Naive B cell (primary cell): ENCODE measurements at regions not wholly inside any gene's neighbourhood (a gene's known extent, or its start where the extent isn't known, plus 50 kb on each side); places are given as distances from the start of the nearest gene placed in this dataset.
"Not testable (repeated sequence)": the region's sequence is repeated elsewhere in the genome, so short reads cannot be mapped to it uniquely, and the experiment has no call there.

Experiments
- ATAC-seq, 2 donors: fragments of 150-1000 bp; cut with Tn5 transposase; 2 replicates each; pipeline ENCODE4 v1.10.0; 2021; ENCODE audit warnings: low read depth in 2 of 2, mild to moderate bottlenecking in 2 of 2, moderate library complexity in 2 of 2
- DNase-seq: peaks from one replicate; pipeline ENCODE4 v3.0.0; 2022
- H3K27ac Mint-ChIP-seq, 6 donors: one replicate each; pipeline ENCODE4 v1.8.0; 2020 to 2022; ENCODE audit warnings: mild to moderate bottlenecking in 6 of 6, mixed read lengths in 6 of 6, moderate library complexity in 5 of 6, inconsistent platforms in 2 of 6
- H3K27me3 Mint-ChIP-seq, 3 donors: one replicate each; pipeline ENCODE4 v1.8.0; 2021 to 2022; ENCODE audit warnings: mixed read lengths in 3 of 3, mild to moderate bottlenecking in 1 of 3
- H3K36me3 Mint-ChIP-seq, 2 donors: one replicate each; pipeline ENCODE4 v1.8.0; 2020 to 2022; ENCODE audit warnings: mixed read lengths in 2 of 2, inconsistent platforms in 1 of 2, mild to moderate bottlenecking in 1 of 2
- H3K4me1 Mint-ChIP-seq, 3 donors: one replicate each; pipeline ENCODE4 v1.8.0; 2020 to 2022; ENCODE audit warnings: mixed read lengths in 3 of 3, inconsistent platforms in 1 of 3, mild to moderate bottlenecking in 1 of 3, moderate library complexity in 1 of 3
- H3K4me3 Mint-ChIP-seq, 8 donors: one replicate each; pipeline ENCODE4 v1.8.0; 2020 to 2022; ENCODE audit warnings: mild to moderate bottlenecking in 8 of 8, mixed read lengths in 8 of 8, moderate library complexity in 8 of 8, inconsistent platforms in 2 of 8
- H3K9me3 Mint-ChIP-seq, 7 donors: one replicate each; pipeline ENCODE4 v1.8.0; 2020 to 2022; ENCODE audit warnings: mixed read lengths in 7 of 7, mild to moderate bottlenecking in 5 of 7, inconsistent platforms in 2 of 7, moderate library complexity in 1 of 7

GRCh38 chr10:125605167-125605566 is 77.8 kb downstream of the TEX36 start:
- DNase-seq (no peak), ATAC-seq (no peak)
- Mint-ChIP-seq H3K27ac (no peak overlapping the region), H3K4me1 (no peaks in the 10 kb centered on the region), H3K4me3 (no peak overlapping the region), H3K9me3 (peaks cover 0 to 8% (median 3%) of the 10 kb centered on the region in 7 donors), H3K36me3 (no peaks in the 10 kb centered on the region), H3K27me3 (peaks cover 5 to 7% (median 5%) of the 10 kb centered on the region in 3 donors)

DNA sequence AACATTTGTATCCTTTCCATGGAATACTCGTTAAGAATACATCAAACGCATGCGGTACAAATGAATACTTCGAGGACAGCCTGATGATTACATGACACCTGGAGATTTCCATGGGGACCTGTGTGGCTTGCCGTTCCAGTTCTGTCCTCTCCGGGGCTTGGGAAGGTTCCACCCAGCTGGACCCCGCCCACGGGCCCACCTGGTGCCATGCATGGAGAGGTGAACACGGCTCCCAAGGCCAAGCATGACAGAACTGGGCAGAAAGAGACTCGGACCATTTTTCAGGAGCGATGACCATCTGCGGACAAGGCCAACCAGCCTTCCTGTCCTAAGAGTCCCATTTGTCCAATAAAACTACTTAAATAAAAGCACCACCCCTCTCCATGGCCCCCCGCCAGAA is 80.1 kb downstream of the TEX36 start:
- DNase-seq (no peak), ATAC-seq (no peak)
- Mint-ChIP-seq H3K27me3 (peaks cover 5 to 7% (median 5%) of the 10 kb centered on the region in 3 donors), H3K9me3 (peaks cover 0 to 11% (median 7%) of the 10 kb centered on the region in 7 donors), H3K4me3 (no peak overlapping the region), H3K27ac (no peak overlapping the region), H3K36me3 (no peaks in the 10 kb centered on the region), H3K4me1 (peaks cover 0 to 5% (median 4%) of the 10 kb centered on the region in 3 donors)

DNA sequence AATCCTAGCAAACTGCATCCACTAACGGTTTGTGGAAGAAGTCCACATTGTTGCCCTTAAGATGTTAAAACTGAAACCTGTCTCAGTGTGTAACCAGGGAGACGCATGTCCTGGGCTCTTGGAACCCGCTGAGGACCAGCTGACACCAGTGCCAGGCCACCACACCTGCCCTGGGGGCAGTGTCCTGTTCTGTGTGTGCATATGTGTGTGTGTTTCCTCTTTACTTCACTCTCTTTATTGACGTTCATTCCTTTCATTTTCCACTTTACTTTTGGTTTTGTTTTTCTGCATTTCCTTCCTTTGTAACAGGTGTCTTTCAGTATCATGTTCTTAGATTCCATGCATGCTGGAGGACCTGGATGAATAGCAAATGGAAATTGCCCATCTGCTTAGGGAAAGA is 83.8 kb downstream of the TEX36 start:
- no peak for DNase-seq
- Mint-ChIP-seq H3K4me3 (no peak overlapping the region), H3K9me3 (peaks cover 8 to 33% (median 22%) of the 10 kb centered on the region in 7 donors), H3K36me3 (peaks cover 0 to 12% of the 10 kb centered on the region in 2 donors), H3K4me1 (peaks cover 0 to 5% (median 4%) of the 10 kb centered on the region in 3 donors), H3K27ac (peak overlapping the region in 1 of 6 donors; percentile 17), H3K27me3 (peaks cover 0 to 4% (median 4%) of the 10 kb centered on the region in 3 donors)
- no peak for ATAC-seq

- peaks cover 4 to 15% (median 11%) of the 10 kb centered on the region in 3 donors for H3K27me3 Mint-ChIP-seq
- ATAC-seq (no peak), DNase-seq (no peak)
- H3K4me3 Mint-ChIP-seq: no peak overlapping the region
- peaks cover 0 to 12% of the 10 kb centered on the region in 2 donors for H3K36me3 Mint-ChIP-seq
- H3K27ac Mint-ChIP-seq: no peak overlapping the region
- H3K4me1 Mint-ChIP-seq: peaks cover 0 to 5% (median 4%) of the 10 kb centered on the region in 3 donors
- H3K9me3 Mint-ChIP-seq: peaks cover 8 to 33% (median 22%) of the 10 kb centered on the region in 7 donors
Measured at GRCh38 chr10:125595911-125596310, 87.1 kb downstream of the TEX36 start.

DNA sequence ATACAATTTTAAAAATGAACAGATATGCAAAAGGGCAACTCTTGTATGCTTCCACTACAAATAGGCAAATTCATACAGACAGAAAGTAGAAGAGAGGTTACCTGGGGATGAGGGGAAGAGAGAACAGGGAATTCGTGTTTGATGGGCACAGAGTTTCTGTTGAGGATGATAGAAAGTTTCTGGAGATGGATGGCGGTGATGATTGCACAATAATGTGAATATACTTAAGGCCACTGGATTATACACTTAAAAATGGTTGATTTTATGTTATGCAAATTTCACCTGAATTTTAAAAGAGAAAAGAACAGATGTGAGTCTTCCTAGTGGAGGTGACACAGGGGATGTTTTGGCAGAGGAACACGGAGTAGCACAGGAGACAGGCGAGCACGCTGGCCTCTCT is 89.3 kb downstream of the TEX36 start:
- Mint-ChIP-seq H3K27ac (no peak overlapping the region), H3K4me1 (no peaks in the 10 kb centered on the region), H3K4me3 (no peak overlapping the region), H3K27me3 (peaks cover 4 to 15% (median 11%) of the 10 kb centered on the region in 3 donors), H3K9me3 (peaks cover 7 to 29% (median 15%) of the 10 kb centered on the region in 7 donors), H3K36me3 (peaks cover 0 to 12% of the 10 kb centered on the region in 2 donors)
- ATAC-seq (no peak), DNase-seq (no peak)

DNA sequence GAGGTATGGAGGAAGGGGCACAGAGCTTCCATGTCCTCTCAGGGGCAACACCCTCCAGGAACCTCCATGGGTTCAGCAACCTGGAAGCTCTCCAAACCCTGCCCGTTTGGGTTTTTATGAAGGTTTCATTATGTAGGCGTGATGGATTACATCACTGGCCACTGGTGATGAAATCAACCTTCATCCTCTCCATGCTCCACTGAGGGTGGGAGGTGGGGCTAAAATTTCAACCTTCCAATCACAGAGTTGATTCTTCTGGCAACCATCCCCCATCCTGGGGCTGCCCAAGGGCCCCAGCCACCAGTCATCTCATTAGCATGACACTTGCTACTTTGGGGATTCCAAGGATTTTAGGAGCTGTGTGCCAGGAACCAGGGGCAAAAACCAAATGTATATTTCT is 90.1 kb downstream of the TEX36 start:
- no peak for ATAC-seq
- H3K27me3 Mint-ChIP-seq: peaks cover 4 to 19% (median 15%) of the 10 kb centered on the region in 3 donors
- no peak overlapping the region for H3K4me3 Mint-ChIP-seq
- H3K4me1 Mint-ChIP-seq: no peaks in the 10 kb centered on the region
- H3K36me3 Mint-ChIP-seq: peaks cover 0 to 18% of the 10 kb centered on the region in 2 donors
- no peak for DNase-seq
- H3K9me3 Mint-ChIP-seq: peaks cover 9 to 29% (median 17%) of the 10 kb centered on the region in 7 donors
- H3K27ac Mint-ChIP-seq: no peak overlapping the region

GRCh38 chr10:125591886-125592285 is 91.1 kb downstream of the TEX36 start:
- no peak for ATAC-seq
- H3K9me3 Mint-ChIP-seq: peaks cover 9 to 26% (median 17%) of the 10 kb centered on the region in 7 donors
- peaks cover 0 to 18% of the 10 kb centered on the region in 2 donors for H3K36me3 Mint-ChIP-seq
- DNase-seq: no peak
- H3K27ac Mint-ChIP-seq: no peak overlapping the region
- no peaks in the 10 kb centered on the region for H3K4me1 Mint-ChIP-seq
- peaks cover 4 to 19% (median 15%) of the 10 kb centered on the region in 3 donors for H3K27me3 Mint-ChIP-seq
- no peak overlapping the region for H3K4me3 Mint-ChIP-seq

GRCh38 chr10:125588738-125589137 is 94.2 kb downstream of the TEX36 start:
- not testable (repeated sequence) for H3K36me3 Mint-ChIP-seq, DNase-seq, H3K27ac Mint-ChIP-seq, ATAC-seq, H3K4me3 Mint-ChIP-seq, H3K4me1 Mint-ChIP-seq
- Mint-ChIP-seq H3K9me3 (peaks cover 0 to 10% (median 4%) of the 10 kb centered on the region in 7 donors), H3K27me3 (peaks cover 0 to 19% (median 11%) of the 10 kb centered on the region in 3 donors)

DNA sequence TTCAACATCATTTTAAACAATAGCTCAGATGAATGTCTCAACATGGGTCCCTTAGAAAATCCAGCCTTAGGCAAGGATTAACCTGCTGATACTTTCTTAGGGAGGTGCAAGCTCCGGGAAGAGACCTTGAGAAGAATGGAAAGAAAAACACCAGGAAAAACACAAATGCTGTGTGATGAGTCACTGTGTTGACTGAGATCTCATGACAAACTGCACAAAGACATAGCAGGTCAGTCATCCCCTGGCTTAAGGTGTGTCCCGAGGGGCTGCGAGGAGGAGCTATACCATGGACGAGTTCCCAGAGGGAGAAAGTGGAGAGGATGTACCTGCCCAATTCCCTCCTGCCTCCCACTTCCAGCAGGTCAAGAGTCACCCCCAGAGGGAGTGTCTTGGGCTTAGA is 98.0 kb downstream of the TEX36 start:
- H3K27ac Mint-ChIP-seq: no peak overlapping the region
- ATAC-seq: no peak
- H3K9me3 Mint-ChIP-seq: peaks cover under 1 to 19% (median 6%) of the 10 kb centered on the region in 7 donors
- peaks cover 0 to 6% of the 10 kb centered on the region in 2 donors for H3K36me3 Mint-ChIP-seq
- H3K4me3 Mint-ChIP-seq: no peak overlapping the region
- no peaks in the 10 kb centered on the region for H3K4me1 Mint-ChIP-seq
- DNase-seq: no peak
- peaks cover 0 to 8% (median 7%) of the 10 kb centered on the region in 3 donors for H3K27me3 Mint-ChIP-seq

DNA sequence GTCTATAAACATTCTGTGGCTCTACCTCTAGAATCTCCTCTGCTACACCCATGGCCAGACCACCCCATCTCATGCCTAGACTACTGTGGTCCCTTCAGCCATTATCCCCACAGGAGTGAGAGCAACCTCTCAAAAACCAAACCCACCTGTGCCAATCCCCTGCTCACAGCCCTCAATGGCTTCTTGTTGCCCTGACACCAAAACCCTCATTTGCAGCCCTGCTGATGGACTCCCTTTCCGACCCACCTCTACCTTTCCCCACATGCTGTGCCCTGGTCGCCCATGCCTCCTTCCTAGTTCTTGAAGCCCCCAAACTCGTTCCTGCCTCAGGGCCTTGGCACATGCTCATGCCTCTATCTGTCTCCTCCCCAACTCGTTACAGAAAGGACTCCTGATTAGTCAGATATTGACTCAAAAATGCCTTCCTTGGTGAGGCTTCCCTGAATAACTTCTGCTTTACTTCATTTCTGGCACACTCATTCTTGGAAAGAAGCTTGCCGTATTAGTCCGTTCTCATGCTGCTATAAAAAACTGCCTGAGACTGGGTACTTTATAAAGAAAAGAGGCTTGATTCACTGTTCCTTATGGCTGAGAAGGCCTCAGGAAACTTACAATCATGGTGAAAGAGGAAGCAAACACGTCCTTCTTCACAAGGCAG is 104.2 kb downstream of the TEX36 start:
- ATAC-seq: no peak
- Mint-ChIP-seq H3K36me3 (peaks cover 0 to 16% of the 10 kb centered on the region in 2 donors), H3K4me1 (no peaks in the 10 kb centered on the region), H3K27ac (no peak overlapping the region), H3K9me3 (peaks cover 7 to 26% (median 13%) of the 10 kb centered on the region in 7 donors), H3K27me3 (peaks cover 0 to 15% (median 11%) of the 10 kb centered on the region in 3 donors), H3K4me3 (peak overlapping the region in 1 of 8 donors; percentile 22)
- no peak for DNase-seq

- DNase-seq (no peak), ATAC-seq (no peak)
- H3K4me1 Mint-ChIP-seq: no peaks in the 10 kb centered on the region
- no peak overlapping the region for H3K4me3 Mint-ChIP-seq
- peaks cover 7 to 26% (median 12%) of the 10 kb centered on the region in 7 donors for H3K9me3 Mint-ChIP-seq
- H3K27me3 Mint-ChIP-seq: peaks cover 0 to 15% (median 11%) of the 10 kb centered on the region in 3 donors
- no peak overlapping the region for H3K27ac Mint-ChIP-seq
- H3K36me3 Mint-ChIP-seq: peaks cover 0 to 16% of the 10 kb centered on the region in 2 donors
Measured at GRCh38 chr10:125575843-125576242, 107.1 kb downstream of the TEX36 start.

DNA sequence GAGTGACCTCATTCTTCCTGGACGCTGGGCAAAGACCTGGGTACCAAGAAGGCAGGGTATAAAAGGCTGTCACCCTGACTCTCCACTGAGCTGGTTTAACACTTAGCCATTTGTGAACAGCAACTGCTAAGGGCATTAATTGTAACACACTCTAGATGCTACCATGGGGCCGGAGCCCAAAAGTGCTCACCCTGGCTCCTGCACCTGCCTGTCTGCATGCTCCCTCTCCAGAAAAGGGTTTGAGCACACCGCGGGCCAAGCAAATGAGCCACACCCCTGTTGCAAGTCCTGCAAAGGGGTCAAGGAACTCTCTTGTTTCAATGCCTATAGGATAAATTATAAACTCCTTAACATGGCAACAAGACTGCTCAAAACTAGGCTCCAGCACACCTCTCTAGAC is 114.8 kb downstream of the TEX36 start:
- no peaks in the 10 kb centered on the region for H3K36me3 Mint-ChIP-seq

GRCh38 chr10:125567529-125567928 is 115.4 kb downstream of the TEX36 start:
- Mint-ChIP-seq H3K4me1 (no peaks in the 10 kb centered on the region), H3K4me3 (no peak overlapping the region), H3K27ac (no peak overlapping the region), H3K27me3 (peaks cover 0 to 15% (median 12%) of the 10 kb centered on the region in 3 donors), H3K9me3 (peaks cover 0 to 11% (median 1%) of the 10 kb centered on the region in 7 donors), H3K36me3 (no peaks in the 10 kb centered on the region)
- DNase-seq: no peak
- no peak for ATAC-seq

More for the DNA sequence above, 114.8 kb downstream of the TEX36 start:
- Mint-ChIP-seq H3K4me3 (no peak overlapping the region), H3K27ac (no peak overlapping the region), H3K9me3 (peaks cover 0 to 11% (median 1%) of the 10 kb centered on the region in 7 donors), H3K4me1 (no peaks in the 10 kb centered on the region), H3K27me3 (peaks cover 0 to 15% (median 12%) of the 10 kb centered on the region in 3 donors)
- DNase-seq: no peak
- no peak for ATAC-seq

GRCh38 chr10:125565046-125565445 is 117.9 kb downstream of the TEX36 start:
- DNase-seq (no peak), ATAC-seq (no peak)
- Mint-ChIP-seq H3K9me3 (peaks cover 0 to 16% (median 3%) of the 10 kb centered on the region in 7 donors), H3K27ac (no peak overlapping the region), H3K36me3 (no peaks in the 10 kb centered on the region), H3K4me1 (no peaks in the 10 kb centered on the region), H3K27me3 (peaks cover 10 to 21% (median 12%) of the 10 kb centered on the region in 3 donors), H3K4me3 (no peak overlapping the region)
